Brain microvascular endothelial cell (primary cell): ENCODE measurements at regions not wholly inside any gene's neighbourhood (a gene's known extent, or its start where the extent isn't known, plus 50 kb on each side); places are given as distances from the start of the nearest gene placed in this dataset.

ENCODE experiments used
- DNase-seq: peaks from one replicate; pipeline ENCODE4 v3.0.0-alpha.2; 2020
- H3K27ac ChIP-seq: fragments of 250-450 bp; sonication (Bioruptor Pico); 2 replicates; pipeline ENCODE4 v1.5.1; 2020; ENCODE audit warnings: mild to moderate bottlenecking, moderate library complexity
- H3K27me3 ChIP-seq: fragments of 250-450 bp; sonication (Bioruptor Pico); replicated peaks from 2 replicates; pipeline ENCODE4 v1.5.1; 2020; ENCODE audit warnings: mild to moderate bottlenecking
- H3K36me3 ChIP-seq: fragments of 250-450 bp; sonication (Bioruptor Pico); replicated peaks from 2 replicates; pipeline ENCODE4 v1.5.1; 2020; ENCODE audit warnings: mild to moderate bottlenecking
- H3K4me3 ChIP-seq: 2 replicates; pipeline ENCODE4 v1.5.1; 2011; ENCODE audit warnings: low read depth, mild to moderate bottlenecking, control low read depth, low read length, moderate library complexity
- in situ Hi-C: cut with HindIII; loops from 2 replicates; pipeline ENCODE4 v1.10.0; 2017; ENCODE audit warnings: low sequenced_read_pairs, low pct_ligation_motif_present
- TF ChIP-seq, protein P1 (sequence below): IDR thresholded peaks from 2 replicates; pipeline ENCODE4 v1.5.1; 2011; ENCODE audit warnings: low read depth, mild to moderate bottlenecking, moderate library complexity, low read length, control low read depth, inconsistent platforms; ENCODE audit errors: missing control alignments

DNA sequence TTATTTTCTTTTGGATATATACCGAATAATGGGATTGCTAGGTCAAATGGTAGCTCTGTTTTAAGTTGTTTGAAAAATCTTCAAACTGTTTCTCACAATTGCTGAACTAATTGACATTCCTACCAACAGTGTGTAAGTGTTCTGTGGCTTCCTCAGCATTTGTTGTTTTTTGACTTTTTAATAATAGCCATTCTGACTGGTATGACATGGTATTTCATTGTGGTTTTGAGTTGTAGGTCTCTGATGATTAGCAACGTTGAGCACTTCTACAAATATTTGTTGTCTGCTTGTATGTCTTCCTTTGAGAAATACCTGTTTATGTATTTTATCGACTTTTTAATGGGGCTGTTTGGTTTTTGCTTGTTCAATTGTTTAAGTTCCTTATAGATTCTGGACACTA is 680.1 kb upstream of the GRIA3 start:
- TF ChIP-seq, protein P1, sequence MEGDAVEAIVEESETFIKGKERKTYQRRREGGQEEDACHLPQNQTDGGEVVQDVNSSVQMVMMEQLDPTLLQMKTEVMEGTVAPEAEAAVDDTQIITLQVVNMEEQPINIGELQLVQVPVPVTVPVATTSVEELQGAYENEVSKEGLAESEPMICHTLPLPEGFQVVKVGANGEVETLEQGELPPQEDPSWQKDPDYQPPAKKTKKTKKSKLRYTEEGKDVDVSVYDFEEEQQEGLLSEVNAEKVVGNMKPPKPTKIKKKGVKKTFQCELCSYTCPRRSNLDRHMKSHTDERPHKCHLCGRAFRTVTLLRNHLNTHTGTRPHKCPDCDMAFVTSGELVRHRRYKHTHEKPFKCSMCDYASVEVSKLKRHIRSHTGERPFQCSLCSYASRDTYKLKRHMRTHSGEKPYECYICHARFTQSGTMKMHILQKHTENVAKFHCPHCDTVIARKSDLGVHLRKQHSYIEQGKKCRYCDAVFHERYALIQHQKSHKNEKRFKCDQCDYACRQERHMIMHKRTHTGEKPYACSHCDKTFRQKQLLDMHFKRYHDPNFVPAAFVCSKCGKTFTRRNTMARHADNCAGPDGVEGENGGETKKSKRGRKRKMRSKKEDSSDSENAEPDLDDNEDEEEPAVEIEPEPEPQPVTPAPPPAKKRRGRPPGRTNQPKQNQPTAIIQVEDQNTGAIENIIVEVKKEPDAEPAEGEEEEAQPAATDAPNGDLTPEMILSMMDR = no peak
- in situ Hi-C loops = no loop called here
- Histone ChIP-seq H3K36me3 (no peaks in the 10 kb centered on the region), H3K27me3 (no peaks in the 10 kb centered on the region), H3K27ac (no peak overlapping the region), H3K4me3 (no peak overlapping the region)
- DNase-seq = no peak

DNA sequence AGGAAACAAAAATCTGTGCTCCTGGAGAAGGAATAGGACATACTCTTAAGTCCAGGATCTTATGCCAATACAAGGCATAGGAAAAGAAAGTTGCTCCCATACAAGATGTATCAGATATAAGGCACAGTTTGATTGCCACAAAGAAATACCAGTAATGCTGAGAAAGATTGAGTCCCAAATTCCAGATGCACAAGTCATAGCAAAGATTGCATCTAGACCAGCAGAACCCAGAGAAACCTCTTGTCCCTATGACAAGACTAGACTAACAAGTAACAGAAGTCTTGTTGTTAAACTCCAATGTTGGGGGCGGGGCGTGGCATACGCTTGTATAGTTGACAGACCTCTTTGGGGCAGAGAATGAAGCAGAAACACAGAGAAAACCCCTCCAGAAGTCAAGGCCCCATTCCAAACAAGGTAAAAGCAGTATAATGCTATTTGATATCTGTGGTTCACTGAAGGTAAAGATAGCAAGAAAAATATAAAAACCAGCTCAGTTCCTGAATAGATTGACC is 671.5 kb upstream of the GRIA3 start:
- in situ Hi-C loops = no loop called here
- H3K36me3 ChIP-seq = no peaks in the 10 kb centered on the region
- TF ChIP-seq, protein P1 = no peak

DNA sequence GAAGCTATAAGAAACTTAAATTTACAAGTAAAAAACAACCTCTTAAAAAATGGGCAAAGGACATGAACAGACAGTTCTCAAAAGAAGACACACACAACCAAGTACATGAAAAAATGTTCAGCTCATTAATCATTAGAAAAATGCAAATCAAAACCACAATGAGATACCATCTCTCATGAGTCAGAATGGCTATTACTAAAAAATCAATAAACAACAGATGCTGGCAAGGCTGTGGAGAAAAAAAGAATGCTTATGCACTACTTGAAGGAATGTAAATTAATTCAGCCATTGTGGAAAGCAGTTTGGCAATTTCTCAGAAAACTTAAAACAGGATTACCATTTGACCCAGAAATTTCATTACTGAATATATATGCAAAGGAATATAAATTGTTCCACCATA is 666.3 kb upstream of the GRIA3 start:
- Histone ChIP-seq H3K36me3 (no peaks in the 10 kb centered on the region), H3K4me3 (no peak overlapping the region), H3K27ac (no peak overlapping the region), H3K27me3 (no peaks in the 10 kb centered on the region)
- TF ChIP-seq, protein P1 = no peak
- in situ Hi-C loops = no loop called here
- no peak for DNase-seq

More for the DNA sequence above, 671.5 kb upstream of the GRIA3 start:
- Histone ChIP-seq H3K27me3 (no peaks in the 10 kb centered on the region), H3K27ac (no peak overlapping the region), H3K4me3 (no peak overlapping the region)
- no peak for DNase-seq

DNA sequence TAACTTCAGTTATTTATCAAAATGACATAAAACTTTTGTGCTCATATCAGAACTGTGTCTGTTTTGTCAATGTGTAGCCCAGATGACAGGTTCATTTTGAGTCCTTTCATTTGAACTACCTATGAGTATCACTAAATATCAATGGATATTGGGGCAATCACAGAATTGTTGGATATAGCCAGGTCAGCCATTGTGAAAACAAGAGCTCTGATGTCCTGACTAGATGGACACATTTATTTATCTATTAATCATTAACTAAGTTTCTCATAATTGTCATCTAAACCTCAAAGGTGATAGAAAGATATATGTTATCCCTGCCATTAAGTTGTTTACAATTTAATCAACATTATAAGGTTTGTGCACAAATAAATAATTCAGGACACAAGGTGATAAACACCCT is 638.3 kb upstream of the GRIA3 start:
- Histone ChIP-seq H3K27ac (no peak overlapping the region), H3K36me3 (no peaks in the 10 kb centered on the region), H3K27me3 (no peaks in the 10 kb centered on the region), H3K4me3 (no peak overlapping the region)
- in situ Hi-C loops = no loop called here
- TF ChIP-seq, protein P1 = no peak
- DNase-seq = no peak

DNA sequence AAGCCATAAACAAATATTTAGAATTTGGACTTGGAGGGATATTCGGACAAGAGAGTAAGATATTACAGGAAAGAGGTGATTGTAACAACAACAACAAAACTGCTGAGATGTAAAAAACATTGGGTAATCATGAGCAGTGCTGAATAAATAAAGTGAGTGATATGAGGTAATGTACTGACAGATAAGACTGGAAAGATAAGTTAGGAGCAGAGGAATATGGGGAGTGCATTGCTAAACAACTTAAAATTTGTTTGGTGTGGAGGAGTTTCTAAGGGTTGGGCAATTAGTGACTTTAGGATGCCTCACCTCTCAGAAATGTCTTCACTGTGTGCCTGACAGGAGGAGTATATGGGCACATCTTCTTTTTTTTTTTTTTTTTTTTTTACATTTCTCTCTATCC is 637.8 kb upstream of the GRIA3 start:
- no peaks in the 10 kb centered on the region for H3K36me3 ChIP-seq
- DNase-seq = no peak
- no peaks in the 10 kb centered on the region for H3K27me3 ChIP-seq
- no peak overlapping the region for H3K4me3 ChIP-seq
- in situ Hi-C loops = no loop called here
- H3K27ac ChIP-seq = no peak overlapping the region
- TF ChIP-seq, protein P1 = no peak

DNA sequence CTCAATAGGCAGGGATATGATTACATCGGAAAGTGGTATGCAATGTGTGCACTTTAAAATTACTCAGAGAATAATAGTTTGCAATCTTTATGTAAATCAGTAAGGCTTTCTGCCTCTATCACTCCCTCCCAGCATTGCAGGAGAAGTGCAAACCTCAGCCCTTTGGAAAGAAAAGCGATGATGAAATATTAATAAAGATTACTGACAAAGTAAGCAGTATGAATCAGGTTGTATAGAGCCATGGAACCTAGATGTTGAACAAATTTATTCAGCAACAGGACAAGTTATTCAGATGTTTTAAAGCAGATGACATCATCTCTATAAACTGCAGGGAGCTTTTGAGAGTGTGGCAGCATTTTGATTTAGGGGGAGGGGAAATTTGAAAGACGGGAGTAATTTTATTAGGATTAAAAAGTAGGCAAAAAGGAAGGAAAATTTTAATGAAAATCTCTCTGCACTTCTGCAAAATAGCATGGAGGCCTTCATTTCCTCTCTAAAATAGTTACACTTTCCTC is 631.7 kb upstream of the GRIA3 start:
- no peak overlapping the region for H3K27ac ChIP-seq
- no peak for DNase-seq
- TF ChIP-seq, protein P1 = no peak
- in situ Hi-C loops = no loop called here
- H3K36me3 ChIP-seq = no peaks in the 10 kb centered on the region
- no peaks in the 10 kb centered on the region for H3K27me3 ChIP-seq
- no peak overlapping the region for H3K4me3 ChIP-seq
